Fibroblast of pulmonary artery (primary cell): ENCODE measurements at regions not wholly inside any gene's neighbourhood (a gene's known extent, or its start where the extent isn't known, plus 50 kb on each side); places are given as distances from the start of the nearest gene placed in this dataset.

Experiments used
- DNase-seq: peaks from one replicate; pipeline ENCODE4 v3.0.0-alpha.2; 2010; ENCODE audit warnings: low read depth
- H3K4me3 ChIP-seq: replicated peaks from 2 replicates; pipeline ENCODE4 v1.5.1; 2011; ENCODE audit warnings: low read depth, mild to moderate bottlenecking, control low read depth, low read length, moderate library complexity
- TF ChIP-seq, protein P1 (sequence below): IDR thresholded peaks from 2 replicates; pipeline ENCODE4 v1.5.1; 2011; ENCODE audit warnings: mild to moderate bottlenecking, control low read depth, low read length, inconsistent platforms; ENCODE audit errors: missing control alignments

DNA sequence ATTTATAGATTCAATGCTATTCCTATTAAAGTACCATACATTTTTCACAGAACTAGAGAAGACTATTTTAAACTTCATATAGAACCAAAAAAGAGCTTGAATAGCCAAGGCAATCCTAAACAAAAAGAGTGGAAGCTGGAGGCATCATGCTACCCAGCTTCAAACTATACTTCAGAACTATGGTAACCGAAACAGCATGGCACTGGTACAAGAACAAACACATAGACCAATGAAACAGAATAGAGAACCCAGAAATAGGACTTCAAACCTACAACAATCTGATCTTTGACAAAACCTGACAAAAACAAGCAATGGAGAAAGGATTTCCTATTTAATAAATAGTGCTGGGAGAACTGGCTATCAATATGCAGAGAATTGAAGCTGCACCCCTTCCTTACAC, 134.2 kb upstream of the PAQR3 start:
- no peak overlapping the region for H3K4me3 ChIP-seq
- TF ChIP-seq, protein P1, sequence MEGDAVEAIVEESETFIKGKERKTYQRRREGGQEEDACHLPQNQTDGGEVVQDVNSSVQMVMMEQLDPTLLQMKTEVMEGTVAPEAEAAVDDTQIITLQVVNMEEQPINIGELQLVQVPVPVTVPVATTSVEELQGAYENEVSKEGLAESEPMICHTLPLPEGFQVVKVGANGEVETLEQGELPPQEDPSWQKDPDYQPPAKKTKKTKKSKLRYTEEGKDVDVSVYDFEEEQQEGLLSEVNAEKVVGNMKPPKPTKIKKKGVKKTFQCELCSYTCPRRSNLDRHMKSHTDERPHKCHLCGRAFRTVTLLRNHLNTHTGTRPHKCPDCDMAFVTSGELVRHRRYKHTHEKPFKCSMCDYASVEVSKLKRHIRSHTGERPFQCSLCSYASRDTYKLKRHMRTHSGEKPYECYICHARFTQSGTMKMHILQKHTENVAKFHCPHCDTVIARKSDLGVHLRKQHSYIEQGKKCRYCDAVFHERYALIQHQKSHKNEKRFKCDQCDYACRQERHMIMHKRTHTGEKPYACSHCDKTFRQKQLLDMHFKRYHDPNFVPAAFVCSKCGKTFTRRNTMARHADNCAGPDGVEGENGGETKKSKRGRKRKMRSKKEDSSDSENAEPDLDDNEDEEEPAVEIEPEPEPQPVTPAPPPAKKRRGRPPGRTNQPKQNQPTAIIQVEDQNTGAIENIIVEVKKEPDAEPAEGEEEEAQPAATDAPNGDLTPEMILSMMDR: no peak
- DNase-seq: no peak

GRCh38 chr4:79065262-79065661, 126.0 kb upstream of the PAQR3 start:
- TF ChIP-seq, protein P1: no peak
- no peak for DNase-seq
- no peak overlapping the region for H3K4me3 ChIP-seq

DNA sequence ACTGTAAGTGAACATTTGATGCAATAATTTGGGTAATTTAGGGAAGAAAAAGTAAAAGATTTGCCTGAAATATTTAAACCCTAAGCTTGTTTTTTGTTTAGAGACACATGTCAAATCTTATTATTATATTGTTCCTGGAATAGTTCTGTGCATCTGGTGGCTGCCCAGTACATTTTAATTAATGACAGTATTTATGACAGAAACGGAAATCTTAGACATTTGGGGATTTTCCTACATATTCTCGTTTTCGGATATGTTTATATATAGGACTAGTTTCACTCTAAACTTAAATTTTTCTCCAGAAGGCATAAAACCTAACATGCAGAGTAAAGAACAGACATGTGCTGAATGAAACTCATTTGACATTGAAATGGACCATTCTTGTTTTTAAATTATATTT, 125.6 kb upstream of the PAQR3 start:
- TF ChIP-seq, protein P1: no peak
- H3K4me3 ChIP-seq: no peak overlapping the region

GRCh38 chr4:79059631-79060399, 120.6 kb upstream of the PAQR3 start:
- TF ChIP-seq, protein P1: no peak
- H3K4me3 ChIP-seq: no peak overlapping the region
- no peak for DNase-seq

More for the DNA sequence above, 125.6 kb upstream of the PAQR3 start:
- no peak for DNase-seq

DNA sequence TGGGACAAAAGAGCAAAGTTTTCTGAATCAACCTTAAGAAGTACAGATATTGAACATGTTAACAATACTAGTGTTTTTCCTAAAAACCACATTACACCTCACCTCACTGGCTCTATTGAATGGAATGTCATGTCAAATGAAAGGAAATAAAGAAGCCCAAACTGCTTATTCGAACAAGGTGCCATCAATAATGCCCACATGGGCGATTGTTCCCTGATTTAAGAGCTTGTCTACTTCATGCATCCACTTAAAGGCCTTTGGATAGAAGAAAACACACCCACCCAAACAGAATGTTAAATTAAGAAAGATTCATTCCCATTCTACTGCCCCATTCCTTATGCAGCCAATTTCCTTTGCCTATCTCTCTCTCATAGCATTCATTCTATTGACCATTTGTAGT, 118.5 kb upstream of the PAQR3 start:
- no peak overlapping the region for H3K4me3 ChIP-seq
- TF ChIP-seq, protein P1: no peak
- DNase-seq: no peak

GRCh38 chr4:79053754-79054153, 114.5 kb upstream of the PAQR3 start:
- H3K4me3 ChIP-seq: no peak overlapping the region
- TF ChIP-seq, protein P1: no peak
- no peak for DNase-seq

DNA sequence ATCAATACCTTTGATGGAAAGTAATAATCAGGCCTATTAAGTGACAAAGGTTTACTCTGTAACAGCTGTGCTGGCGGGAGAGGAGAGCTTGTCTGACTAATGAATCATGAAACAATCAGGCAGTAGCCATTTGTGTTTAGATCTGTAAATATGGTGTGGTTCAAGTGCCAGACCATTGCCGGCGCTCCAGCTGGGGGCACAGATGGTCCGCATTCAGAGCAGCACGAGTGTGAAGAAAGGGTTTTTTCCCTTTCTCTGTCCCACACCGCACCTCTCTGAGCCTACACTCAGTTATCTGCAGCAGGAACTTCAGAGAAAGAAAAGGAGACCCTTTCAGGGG, 111.3 kb upstream of the PAQR3 start:
- DNase-seq: no peak
- TF ChIP-seq, protein P1: no peak
- H3K4me3 ChIP-seq: no peak overlapping the region
